ENCODE measurements at regions not wholly inside any gene's neighbourhood (a gene's known extent, or its start where the extent isn't known, plus 50 kb on each side); places are given as distances from the start of the nearest gene placed in this dataset.

DNA sequence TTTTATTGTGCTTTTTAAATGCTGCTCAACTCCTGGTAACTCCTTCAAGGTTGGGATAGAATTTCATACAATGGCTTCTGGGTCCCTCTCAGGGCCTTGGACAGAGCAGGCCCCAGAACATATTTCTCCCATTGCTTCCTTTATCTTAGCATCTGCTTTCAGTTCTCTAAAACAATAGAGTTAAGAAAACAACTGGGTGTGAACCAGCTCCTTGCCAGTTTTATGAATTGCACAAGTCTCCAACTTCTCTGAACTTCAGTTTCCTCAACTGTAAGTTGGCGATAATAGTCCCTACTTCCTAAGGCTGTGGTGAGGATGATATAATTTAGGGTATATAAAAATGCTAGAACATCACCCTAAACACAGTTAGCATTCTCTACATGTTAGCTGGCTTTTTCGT, 77.0 kb upstream of the INHBA start:
- peak; percentile 69 for DNase-seq (ENCODE audit: low read depth)
- TF ChIP-seq, protein P1, sequence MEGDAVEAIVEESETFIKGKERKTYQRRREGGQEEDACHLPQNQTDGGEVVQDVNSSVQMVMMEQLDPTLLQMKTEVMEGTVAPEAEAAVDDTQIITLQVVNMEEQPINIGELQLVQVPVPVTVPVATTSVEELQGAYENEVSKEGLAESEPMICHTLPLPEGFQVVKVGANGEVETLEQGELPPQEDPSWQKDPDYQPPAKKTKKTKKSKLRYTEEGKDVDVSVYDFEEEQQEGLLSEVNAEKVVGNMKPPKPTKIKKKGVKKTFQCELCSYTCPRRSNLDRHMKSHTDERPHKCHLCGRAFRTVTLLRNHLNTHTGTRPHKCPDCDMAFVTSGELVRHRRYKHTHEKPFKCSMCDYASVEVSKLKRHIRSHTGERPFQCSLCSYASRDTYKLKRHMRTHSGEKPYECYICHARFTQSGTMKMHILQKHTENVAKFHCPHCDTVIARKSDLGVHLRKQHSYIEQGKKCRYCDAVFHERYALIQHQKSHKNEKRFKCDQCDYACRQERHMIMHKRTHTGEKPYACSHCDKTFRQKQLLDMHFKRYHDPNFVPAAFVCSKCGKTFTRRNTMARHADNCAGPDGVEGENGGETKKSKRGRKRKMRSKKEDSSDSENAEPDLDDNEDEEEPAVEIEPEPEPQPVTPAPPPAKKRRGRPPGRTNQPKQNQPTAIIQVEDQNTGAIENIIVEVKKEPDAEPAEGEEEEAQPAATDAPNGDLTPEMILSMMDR (IDR thresholded peaks at IDR 0.05; ENCODE audit: low read length, missing control alignments) = no peak
- H3K4me3 ChIP-seq (replicated peaks; ENCODE audit: low read depth, low read length) = no peak overlapping the region

DNA sequence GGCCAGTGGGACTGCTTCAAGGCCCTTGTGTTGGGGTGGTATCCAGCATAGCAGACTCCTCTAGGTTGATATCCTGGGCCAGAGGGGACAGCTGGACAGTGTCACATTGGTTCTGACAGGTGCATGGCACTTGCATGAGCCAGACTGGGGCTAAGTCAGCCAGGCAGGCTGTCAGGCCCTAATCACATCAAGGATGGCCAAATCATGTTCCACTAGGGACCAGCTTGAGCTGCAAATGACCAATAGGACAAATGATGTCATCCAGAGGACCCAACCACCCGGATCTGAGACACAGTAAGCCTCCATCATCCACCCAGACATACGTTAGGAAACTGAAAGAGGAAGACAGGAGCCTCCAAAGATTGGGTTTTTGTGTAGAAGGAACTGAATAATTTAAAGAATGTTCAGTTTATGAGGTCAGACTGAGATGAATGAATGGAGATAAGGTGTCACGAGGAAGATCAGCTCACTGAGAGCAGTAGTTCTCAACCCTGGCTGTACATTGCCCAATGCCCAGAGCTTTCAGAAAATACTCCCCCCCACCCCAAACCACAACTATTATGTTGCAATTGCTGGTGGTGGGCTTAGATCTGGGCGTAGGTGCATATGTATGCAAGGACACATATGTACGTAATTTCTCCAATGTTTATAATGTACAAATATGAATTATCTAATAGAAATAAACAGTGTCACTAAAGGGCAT, 75.2 kb upstream of the INHBA start:
- TF ChIP-seq, protein P1 (IDR thresholded peaks at IDR 0.05; ENCODE audit: low read length, missing control alignments) = no peak
- DNase-seq (ENCODE audit: low read depth) = peak; percentile 25
- no peak overlapping the region for H3K4me3 ChIP-seq (replicated peaks; ENCODE audit: low read depth, low read length)

DNA sequence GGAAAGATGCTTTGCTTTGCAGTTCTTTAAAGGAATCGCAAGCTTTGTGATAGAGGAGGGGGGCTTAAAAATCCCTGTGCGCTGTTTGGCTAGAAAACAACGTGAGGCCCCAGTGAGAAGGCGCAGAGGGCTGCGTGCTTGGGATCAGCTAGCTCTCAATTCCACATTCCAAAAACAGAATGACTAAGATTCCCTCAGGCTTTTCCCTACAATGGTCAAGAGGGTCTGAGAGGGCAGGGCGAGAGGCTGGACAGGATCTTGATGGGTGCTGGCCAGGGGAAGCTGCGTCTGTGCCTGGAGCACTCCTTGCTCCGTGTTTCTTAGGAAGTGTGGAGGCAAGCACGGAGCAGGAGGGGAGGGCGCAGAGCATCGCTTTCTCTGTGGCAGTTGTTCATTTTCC, 72.1 kb upstream of the INHBA start:
- no peak for DNase-seq (ENCODE audit: low read depth)
- no peak overlapping the region for H3K4me3 ChIP-seq (replicated peaks; ENCODE audit: low read depth, low read length)
- TF ChIP-seq, protein P1 (IDR thresholded peaks at IDR 0.05; ENCODE audit: low read length, missing control alignments) = no peak

DNA sequence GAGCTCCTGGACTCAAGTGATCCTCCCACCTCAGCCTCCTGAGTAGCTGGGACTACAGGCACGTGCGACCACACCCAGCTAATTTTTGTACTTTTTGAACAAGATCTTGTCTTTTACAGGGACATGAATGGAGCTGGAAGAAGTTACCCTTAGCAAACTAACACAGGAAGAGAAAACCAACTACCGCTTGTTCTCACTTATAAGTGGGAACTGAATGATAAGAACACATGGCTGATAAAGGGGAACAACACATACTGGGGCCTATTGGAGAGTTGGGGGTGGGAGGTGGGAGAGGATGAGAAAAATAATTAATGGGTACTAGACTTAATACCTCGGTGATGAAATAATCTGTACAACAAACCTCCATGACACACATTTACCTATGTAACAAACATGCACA, 70.9 kb upstream of the INHBA start:
- DNase-seq (ENCODE audit: low read depth) = no peak
- TF ChIP-seq, protein P1 (IDR thresholded peaks at IDR 0.05; ENCODE audit: low read length, missing control alignments) = no peak
- H3K4me3 ChIP-seq (replicated peaks; ENCODE audit: low read depth, low read length) = no peak overlapping the region

DNA sequence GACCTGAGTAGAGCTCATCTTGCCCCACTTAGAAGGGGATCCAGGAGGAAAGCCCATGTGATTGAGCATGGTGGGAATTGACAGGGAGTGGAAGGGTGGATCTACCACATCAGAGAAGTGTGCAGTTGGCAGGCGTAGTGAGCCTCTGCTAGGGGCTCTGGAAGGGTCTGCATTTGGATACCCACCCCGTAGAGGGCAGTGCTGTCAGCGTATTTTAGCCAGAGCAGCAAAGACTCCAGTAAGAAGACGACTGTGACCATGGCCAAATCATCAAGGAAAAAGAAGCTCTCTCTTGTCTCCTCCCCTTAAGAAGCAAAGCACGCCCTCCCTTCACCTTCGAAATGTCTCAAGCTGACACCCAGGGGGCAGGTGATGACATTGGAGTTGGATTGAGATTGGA, 68.8 kb upstream of the INHBA start:
- no peak for DNase-seq (ENCODE audit: low read depth)
- TF ChIP-seq, protein P1 (IDR thresholded peaks at IDR 0.05; ENCODE audit: low read length, missing control alignments) = no peak
- H3K4me3 ChIP-seq (replicated peaks; ENCODE audit: low read depth, low read length) = no peak overlapping the region

DNA sequence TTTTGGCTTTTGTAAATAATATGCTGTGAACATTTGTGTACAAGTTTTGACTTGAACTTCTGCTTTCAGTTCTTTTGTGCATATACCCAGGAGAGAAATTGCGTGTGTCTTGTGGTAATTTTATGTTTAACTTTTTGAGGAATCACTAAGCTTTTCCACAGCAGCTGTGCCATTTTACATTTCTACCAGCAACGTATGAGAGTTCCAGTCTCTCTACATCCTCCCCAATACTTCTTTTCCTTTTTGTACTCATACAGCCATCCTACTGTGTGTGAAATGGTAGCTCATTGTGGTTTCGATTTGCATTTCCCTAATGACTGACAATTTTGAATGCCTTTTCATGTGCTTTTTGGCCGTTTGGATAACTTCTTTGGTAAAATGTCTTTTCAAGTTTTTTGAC, 66.3 kb upstream of the INHBA start:
- no peak for DNase-seq (ENCODE audit: low read depth)
- H3K4me3 ChIP-seq (replicated peaks; ENCODE audit: low read depth, low read length) = no peak overlapping the region
- TF ChIP-seq, protein P1 (IDR thresholded peaks at IDR 0.05; ENCODE audit: low read length, missing control alignments) = no peak

DNA sequence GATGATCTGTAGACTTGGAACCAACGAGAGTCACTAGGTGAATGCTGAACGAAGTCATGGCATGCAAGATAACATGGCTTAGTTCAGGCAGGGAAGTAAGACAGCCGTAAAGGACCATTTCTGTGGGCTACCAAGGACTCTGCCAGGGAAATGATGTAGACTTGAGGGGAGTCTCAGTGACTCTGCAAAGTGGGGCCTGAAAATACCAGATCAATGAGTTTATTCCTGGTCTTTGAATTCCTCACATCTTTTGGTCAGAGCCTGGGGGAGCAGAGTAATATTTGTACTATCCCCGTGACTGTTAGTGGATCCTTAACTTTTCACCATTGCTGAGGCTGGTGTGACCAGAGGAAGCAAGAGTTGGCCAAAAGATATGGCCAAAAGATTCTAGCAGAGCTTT, 60.7 kb upstream of the INHBA start:
- no peak overlapping the region for H3K4me3 ChIP-seq (replicated peaks; ENCODE audit: low read depth, low read length)
- TF ChIP-seq, protein P1 (IDR thresholded peaks at IDR 0.05; ENCODE audit: low read length, missing control alignments) = no peak
- no peak for DNase-seq (ENCODE audit: low read depth)

Data from fibroblast of pulmonary artery (primary cell).